ENCODE measurements at regions not wholly inside any gene's neighbourhood (a gene's known extent, or its start where the extent isn't known, plus 50 kb on each side); places are given as distances from the start of the nearest gene placed in this dataset.

GRCh38 chr12:93018610-93019009 is 89.5 kb upstream of the EEA1 start:
- no peak for DNase-seq (ENCODE audit: insufficient read length, low spot score, missing footprints)
- H3K4me3 ChIP-seq (ENCODE audit: insufficient read depth, low read length): no peak overlapping the region
- no peak overlapping the region for H2AFZ ChIP-seq (ENCODE audit: low read length)
- H3K4me1 ChIP-seq (ENCODE audit: insufficient read depth, low read length): no peaks in the 10 kb centered on the region
- no peak for TF ChIP-seq CTCF (IDR thresholded peaks at IDR 0.05; ENCODE audit: extremely low read depth, low read depth, low read length)
- no peaks in the 10 kb centered on the region for H3K9me3 ChIP-seq (ENCODE audit: low read depth, low read length)
- no peak overlapping the region for H3K27ac ChIP-seq (ENCODE audit: low read depth, low read length)
- H3K27me3 ChIP-seq (ENCODE audit: insufficient read depth, low read length): no peaks in the 10 kb centered on the region
- no peaks in the 10 kb centered on the region for H3K79me2 ChIP-seq (ENCODE audit: insufficient read depth, low read length)
- no peak overlapping the region for H3K4me2 ChIP-seq (ENCODE audit: insufficient read depth, low read length)
- no peaks in the 10 kb centered on the region for H4K20me1 ChIP-seq (ENCODE audit: insufficient read depth, low read length)
- H3K36me3 ChIP-seq (ENCODE audit: insufficient read depth, low read length): no peaks in the 10 kb centered on the region

- Histone ChIP-seq H3K79me2 (ENCODE audit: insufficient read depth, low read length) (no peaks in the 10 kb centered on the region), H3K9me3 (ENCODE audit: low read depth, low read length) (no peaks in the 10 kb centered on the region), H3K4me1 (ENCODE audit: insufficient read depth, low read length) (no peaks in the 10 kb centered on the region), H2AFZ (ENCODE audit: low read length) (no peak overlapping the region), H3K27me3 (ENCODE audit: insufficient read depth, low read length) (no peaks in the 10 kb centered on the region), H3K36me3 (ENCODE audit: insufficient read depth, low read length) (no peaks in the 10 kb centered on the region), H3K4me3 (ENCODE audit: insufficient read depth, low read length) (no peak overlapping the region), H3K4me2 (ENCODE audit: insufficient read depth, low read length) (no peak overlapping the region), H4K20me1 (ENCODE audit: insufficient read depth, low read length) (no peaks in the 10 kb centered on the region), H3K27ac (ENCODE audit: low read depth, low read length) (no peak overlapping the region)
- DNase-seq (ENCODE audit: insufficient read length, low spot score, missing footprints): no peak
- TF ChIP-seq CTCF (IDR thresholded peaks at IDR 0.05; ENCODE audit: extremely low read depth, low read depth, low read length): no peak
Observed at GRCh38 chr12:93019212-93019927, 90.3 kb upstream of the EEA1 start.

GRCh38 chr12:93019975-93020630 is 91.0 kb upstream of the EEA1 start:
- H2AFZ ChIP-seq (ENCODE audit: low read length): no peak overlapping the region
- no peaks in the 10 kb centered on the region for H3K9me3 ChIP-seq (ENCODE audit: low read depth, low read length)
- no peaks in the 10 kb centered on the region for H3K27me3 ChIP-seq (ENCODE audit: insufficient read depth, low read length)
- H3K4me1 ChIP-seq (ENCODE audit: insufficient read depth, low read length): no peaks in the 10 kb centered on the region
- no peak for TF ChIP-seq CTCF (IDR thresholded peaks at IDR 0.05; ENCODE audit: extremely low read depth, low read depth, low read length)
- no peaks in the 10 kb centered on the region for H3K79me2 ChIP-seq (ENCODE audit: insufficient read depth, low read length)
- H3K4me2 ChIP-seq (ENCODE audit: insufficient read depth, low read length): no peak overlapping the region
- H3K27ac ChIP-seq (ENCODE audit: low read depth, low read length): no peak overlapping the region
- DNase-seq (ENCODE audit: insufficient read length, low spot score, missing footprints): no peak
- H4K20me1 ChIP-seq (ENCODE audit: insufficient read depth, low read length): no peaks in the 10 kb centered on the region
- no peak overlapping the region for H3K4me3 ChIP-seq (ENCODE audit: insufficient read depth, low read length)
- no peaks in the 10 kb centered on the region for H3K36me3 ChIP-seq (ENCODE audit: insufficient read depth, low read length)

Measured in osteoblast (primary cell).